ENCODE measurements at regions not wholly inside any gene's neighbourhood (a gene's known extent, or its start where the extent isn't known, plus 50 kb on each side); places are given as distances from the start of the nearest gene placed in this dataset.
"Not testable (repeated sequence)": the region's sequence is repeated elsewhere in the genome, so short reads cannot be mapped to it uniquely, and the experiment has no call there.

DNA sequence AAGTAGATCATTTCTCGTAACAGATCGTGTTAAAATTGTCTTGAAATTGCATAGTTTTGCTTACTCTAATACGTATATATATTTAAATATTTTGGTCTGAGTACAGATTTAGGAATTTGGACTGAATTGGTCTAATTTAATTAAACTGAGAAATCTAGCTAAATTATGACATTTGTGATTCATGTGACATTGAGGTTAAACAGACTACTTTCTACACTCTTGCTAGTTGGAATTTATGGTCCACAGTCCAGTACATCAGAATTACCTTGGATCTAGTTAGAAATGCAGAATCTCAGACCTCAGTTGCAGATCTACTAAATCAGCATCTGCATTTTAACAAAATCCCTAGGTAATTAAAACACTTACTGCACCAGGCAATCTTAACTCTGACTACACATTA lies 609.7 kb upstream of the GOLIM4 start:
- POLR2A ChIA-PET: no interaction called here
- peaks cover 2% of the 10 kb centered on the region for H3K9me3 Mint-ChIP-seq
- no peak overlapping the region for H3K4me3 Mint-ChIP-seq
- DNase-seq: no peak
- H3K4me1 Mint-ChIP-seq (ENCODE audit: low read depth): no peaks in the 10 kb centered on the region
- CTCF ChIA-PET: no interaction called here
- H3K27me3 Mint-ChIP-seq: no peaks in the 10 kb centered on the region
- intact Hi-C loops (cut with micrococcal nuclease): no loop called here
- no peak overlapping the region for H3K27ac Mint-ChIP-seq
- H3K36me3 Mint-ChIP-seq: no peaks in the 10 kb centered on the region

DNA sequence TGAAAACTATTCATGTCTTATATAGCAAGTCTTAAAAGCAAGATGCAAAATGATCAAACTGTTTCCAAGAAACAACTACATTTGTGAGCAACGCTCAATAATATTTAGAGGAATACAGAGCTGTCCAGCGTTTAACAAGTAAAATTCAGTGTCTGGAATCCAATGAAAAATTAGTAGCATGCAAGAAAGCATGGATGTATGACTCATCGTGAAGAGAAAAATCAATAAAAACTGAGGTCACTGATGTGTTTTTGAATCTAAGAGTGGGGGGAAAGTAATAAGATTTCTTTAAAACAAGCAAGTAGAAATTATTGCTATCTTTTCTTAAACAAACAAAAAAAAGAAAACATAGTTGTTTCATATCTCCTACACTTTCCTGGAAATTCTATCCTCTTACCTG lies 600.3 kb upstream of the GOLIM4 start:
- intact Hi-C loops (cut with micrococcal nuclease): no loop called here
- no peak overlapping the region for H3K4me3 Mint-ChIP-seq
- H3K9me3 Mint-ChIP-seq: peaks cover 7% of the 10 kb centered on the region
- no peaks in the 10 kb centered on the region for H3K27me3 Mint-ChIP-seq
- CTCF ChIA-PET: no interaction called here
- H3K27ac Mint-ChIP-seq: no peak overlapping the region
- H3K4me1 Mint-ChIP-seq (ENCODE audit: low read depth): no peaks in the 10 kb centered on the region
- no peak for DNase-seq
- POLR2A ChIA-PET: no interaction called here
- H3K36me3 Mint-ChIP-seq: no peaks in the 10 kb centered on the region

DNA sequence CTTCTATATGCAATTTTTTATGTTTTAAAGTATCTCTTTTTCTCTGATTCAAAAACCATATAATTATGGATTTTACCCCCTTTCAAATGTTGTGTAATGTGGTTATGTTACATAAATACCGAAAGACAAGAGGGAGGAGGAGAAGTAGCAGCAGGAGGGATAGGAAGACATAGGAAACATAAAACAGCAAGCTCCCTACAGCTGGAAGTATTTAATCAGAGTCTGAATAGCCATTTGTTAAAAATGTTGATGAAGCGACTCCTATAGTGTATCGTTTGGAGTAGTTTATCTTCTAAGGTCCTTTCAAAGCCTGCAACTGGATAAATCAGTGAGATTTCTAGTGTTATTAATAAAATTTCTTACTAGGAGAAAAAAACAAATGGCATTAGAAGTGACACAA lies 598.1 kb upstream of the GOLIM4 start:
- CTCF ChIA-PET: no interaction called here
- no peak for DNase-seq
- Mint-ChIP-seq H3K4me1 (ENCODE audit: low read depth) (no peaks in the 10 kb centered on the region), H3K27ac (no peak overlapping the region), H3K36me3 (no peaks in the 10 kb centered on the region), H3K4me3 (no peak overlapping the region), H3K9me3 (peaks cover 7% of the 10 kb centered on the region), H3K27me3 (no peaks in the 10 kb centered on the region)
- POLR2A ChIA-PET: no interaction called here
- intact Hi-C loops (cut with micrococcal nuclease): no loop called here

DNA sequence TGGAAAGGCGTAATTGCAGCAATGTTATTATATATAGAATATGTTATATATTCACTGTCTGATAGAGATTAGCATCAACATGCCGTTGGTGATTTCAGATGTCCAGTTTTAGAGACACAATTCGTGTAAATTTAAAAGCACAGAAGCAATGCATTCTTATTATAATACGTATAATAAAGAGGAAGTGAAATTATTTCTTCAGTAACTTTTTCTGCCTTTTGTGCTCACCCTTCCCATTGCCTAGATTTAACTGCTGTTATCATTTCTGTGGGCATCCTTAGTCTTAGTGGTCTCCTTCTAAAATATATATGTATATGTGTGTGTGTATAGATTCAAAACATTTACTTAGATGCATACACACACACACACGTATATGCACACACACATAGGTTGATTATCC lies 592.5 kb upstream of the GOLIM4 start:
- Mint-ChIP-seq H3K27me3 (no peaks in the 10 kb centered on the region), H3K9me3 (peaks cover 2% of the 10 kb centered on the region), H3K4me1 (ENCODE audit: low read depth) (no peaks in the 10 kb centered on the region), H3K4me3 (no peak overlapping the region), H3K36me3 (no peaks in the 10 kb centered on the region), H3K27ac (no peak overlapping the region)
- intact Hi-C loops (cut with micrococcal nuclease): no loop called here
- no peak for DNase-seq
- ChIA-PET CTCF (no interaction called here), POLR2A (no interaction called here)

DNA sequence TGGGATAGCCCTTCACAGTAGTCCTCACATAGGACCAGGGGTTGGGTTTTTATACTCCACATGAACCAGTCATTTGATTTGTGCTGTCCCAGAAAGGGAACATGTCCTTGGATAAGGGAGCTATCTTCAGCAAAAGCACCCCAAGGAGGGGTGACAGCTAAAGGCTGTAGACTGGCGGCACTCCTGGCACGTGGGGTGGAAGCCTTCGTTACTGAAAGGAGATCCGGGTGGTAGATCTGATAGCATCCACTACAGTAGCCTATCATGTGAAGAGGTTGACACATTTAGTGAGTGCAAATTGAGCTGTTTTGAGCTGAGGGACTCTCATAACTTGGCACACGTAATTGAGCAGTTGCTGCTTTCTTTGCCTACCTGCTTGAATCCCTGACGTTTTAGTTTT lies 588.8 kb upstream of the GOLIM4 start:
- H3K4me1 Mint-ChIP-seq (ENCODE audit: low read depth): no peaks in the 10 kb centered on the region
- ChIA-PET POLR2A (no interaction called here), CTCF (no interaction called here)
- H3K4me3 Mint-ChIP-seq: no peak overlapping the region
- no peak for DNase-seq
- H3K36me3 Mint-ChIP-seq: no peaks in the 10 kb centered on the region
- H3K27ac Mint-ChIP-seq: no peak overlapping the region
- peaks cover 2% of the 10 kb centered on the region for H3K9me3 Mint-ChIP-seq
- no peaks in the 10 kb centered on the region for H3K27me3 Mint-ChIP-seq
- intact Hi-C loops (cut with micrococcal nuclease): no loop called here

DNA sequence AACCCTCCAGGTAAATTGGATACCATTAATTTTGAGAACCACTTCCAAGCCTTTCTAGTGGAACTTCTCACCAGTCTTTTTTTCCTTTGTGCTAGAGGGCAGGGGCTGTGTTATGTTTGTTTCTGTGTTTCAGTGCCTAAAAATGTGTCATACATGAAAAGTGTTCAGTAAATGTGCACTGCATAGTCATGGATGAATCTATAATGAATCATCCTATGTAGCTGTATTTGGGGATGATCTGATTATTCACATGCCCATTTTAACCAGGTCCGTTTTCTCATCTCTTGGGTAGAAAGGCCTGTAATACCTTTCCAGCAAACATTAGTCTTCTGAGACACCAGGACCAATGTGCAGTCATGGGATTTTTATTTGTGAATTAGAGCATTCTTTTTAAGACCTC lies 583.0 kb upstream of the GOLIM4 start:
- no peaks in the 10 kb centered on the region for H3K4me1 Mint-ChIP-seq (ENCODE audit: low read depth)
- ChIA-PET CTCF (no interaction called here), POLR2A (no interaction called here)
- intact Hi-C loops (cut with micrococcal nuclease): no loop called here
- DNase-seq: no peak
- H3K9me3 Mint-ChIP-seq: no peaks in the 10 kb centered on the region
- no peak overlapping the region for H3K27ac Mint-ChIP-seq
- no peaks in the 10 kb centered on the region for H3K36me3 Mint-ChIP-seq
- H3K27me3 Mint-ChIP-seq: no peaks in the 10 kb centered on the region
- no peak overlapping the region for H3K4me3 Mint-ChIP-seq

DNA sequence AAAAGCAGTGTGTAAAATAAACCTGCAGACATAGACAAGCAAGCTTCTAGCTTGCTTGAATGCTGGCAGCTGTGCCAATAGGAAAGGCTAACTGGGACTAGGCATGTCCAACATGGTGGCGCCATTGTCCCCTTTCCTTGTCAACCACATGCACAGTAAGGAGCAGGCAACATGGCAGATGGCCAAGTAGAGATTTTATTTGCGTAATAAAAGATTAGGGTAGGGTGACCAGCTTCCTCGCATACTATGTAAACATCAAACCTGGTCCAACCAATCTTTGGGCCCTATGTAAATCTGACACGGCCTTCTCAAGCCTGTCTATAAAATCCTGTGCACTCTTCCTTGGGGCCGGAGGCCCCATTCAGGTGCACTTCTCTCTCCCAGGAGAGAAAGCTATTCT lies 575.4 kb upstream of the GOLIM4 start:
- Mint-ChIP-seq H3K4me1 (ENCODE audit: low read depth) (no peaks in the 10 kb centered on the region), H3K27me3 (no peaks in the 10 kb centered on the region), H3K27ac (no peak overlapping the region), H3K36me3 (no peaks in the 10 kb centered on the region), H3K9me3 (no peaks in the 10 kb centered on the region), H3K4me3 (no peak overlapping the region)
- ChIA-PET CTCF (no interaction called here), POLR2A (no interaction called here)
- intact Hi-C loops (cut with micrococcal nuclease): no loop called here
- no peak for DNase-seq

DNA sequence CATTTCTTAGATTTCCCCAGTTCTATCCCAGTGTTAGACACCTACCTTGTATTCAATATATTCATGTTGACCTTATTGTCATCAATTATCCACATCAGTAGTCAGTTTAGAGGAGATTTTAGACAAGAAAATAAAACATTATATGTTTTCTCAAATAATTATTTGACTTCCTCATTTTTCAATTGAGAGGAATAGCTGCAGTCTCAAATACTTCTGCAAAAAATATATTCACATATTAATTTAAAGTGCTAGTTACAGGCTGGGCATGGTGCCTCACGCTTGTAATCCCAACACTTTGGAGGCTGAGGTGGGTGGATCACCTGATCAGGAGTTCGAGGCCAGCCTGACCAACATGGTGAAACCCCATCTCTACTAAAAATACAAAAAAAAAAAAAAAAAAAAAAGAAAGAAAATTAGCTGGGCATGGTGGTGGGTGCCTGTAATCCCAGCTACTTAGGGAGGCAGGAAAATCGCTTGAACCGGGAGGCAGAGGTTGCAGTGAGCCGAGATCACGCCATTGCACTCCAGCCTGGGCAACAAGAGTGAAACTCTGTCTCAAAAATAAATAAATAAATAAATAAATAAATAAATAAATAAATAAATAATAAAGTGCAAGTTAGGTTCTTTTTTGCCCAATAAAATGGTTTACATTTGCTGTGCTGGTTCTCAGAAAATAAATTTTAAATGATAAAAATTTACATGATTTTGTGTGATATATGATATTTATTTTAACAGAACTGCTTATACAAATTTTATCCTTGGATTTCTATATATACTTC lies 565.3 kb upstream of the GOLIM4 start:
- H3K36me3 Mint-ChIP-seq; CTCF ChIA-PET; intact Hi-C loops (cut with micrococcal nuclease); POLR2A ChIA-PET; H3K27ac Mint-ChIP-seq; H3K4me3 Mint-ChIP-seq; H3K27me3 Mint-ChIP-seq; H3K4me1 Mint-ChIP-seq (ENCODE audit: low read depth); DNase-seq: not testable (repeated sequence)
- H3K9me3 Mint-ChIP-seq: peaks cover 12% of the 10 kb centered on the region

DNA sequence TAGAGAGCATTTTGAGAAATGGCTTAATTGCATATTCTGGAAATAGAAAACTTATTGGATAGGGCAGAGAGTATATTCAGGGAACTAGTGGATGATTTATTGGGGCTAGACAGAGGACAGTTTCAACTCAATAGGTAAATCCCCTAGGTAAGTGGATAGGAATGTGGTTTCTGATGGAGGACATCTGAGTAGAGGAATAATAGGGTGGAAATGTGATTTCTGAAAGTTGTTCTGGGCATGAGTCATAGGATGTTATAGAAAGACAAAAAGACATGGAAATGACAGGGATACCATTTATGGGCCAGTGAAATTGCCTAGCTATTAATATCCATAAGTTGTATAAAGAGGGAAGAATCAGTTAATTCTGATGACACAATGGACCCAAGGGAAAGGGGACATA lies 563.3 kb upstream of the GOLIM4 start:
- Mint-ChIP-seq H3K4me3 (no peak overlapping the region), H3K9me3 (peaks cover 12% of the 10 kb centered on the region), H3K27ac (no peak overlapping the region), H3K36me3 (no peaks in the 10 kb centered on the region), H3K4me1 (ENCODE audit: low read depth) (no peaks in the 10 kb centered on the region), H3K27me3 (no peaks in the 10 kb centered on the region)
- intact Hi-C loops (cut with micrococcal nuclease): no loop called here
- POLR2A ChIA-PET: no interaction called here
- CTCF ChIA-PET: no interaction called here
- DNase-seq: no peak

DNA sequence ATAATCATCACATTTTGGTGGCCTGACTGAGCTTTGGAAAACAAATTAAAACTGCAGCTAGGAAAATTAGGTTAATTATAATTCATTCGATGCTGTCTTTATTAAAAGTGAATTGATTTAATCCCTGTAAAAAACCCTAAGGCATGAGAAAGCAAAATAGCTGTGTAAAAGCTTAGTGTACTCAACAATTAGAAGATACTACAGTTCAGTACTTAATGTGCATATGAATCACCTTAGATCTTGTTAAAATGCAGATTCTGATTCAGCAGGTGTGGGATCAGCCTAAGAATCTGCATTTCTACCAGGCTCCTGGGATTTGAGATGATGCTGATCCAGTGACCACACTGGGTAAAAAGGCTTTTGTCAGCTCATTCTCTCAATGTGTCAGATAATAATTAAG lies 559.9 kb upstream of the GOLIM4 start:
- intact Hi-C loops (cut with micrococcal nuclease): no loop called here
- no peaks in the 10 kb centered on the region for H3K4me1 Mint-ChIP-seq (ENCODE audit: low read depth)
- no peak for DNase-seq
- H3K27me3 Mint-ChIP-seq: no peaks in the 10 kb centered on the region
- H3K27ac Mint-ChIP-seq: no peak overlapping the region
- H3K4me3 Mint-ChIP-seq: no peak overlapping the region
- peaks cover 10% of the 10 kb centered on the region for H3K9me3 Mint-ChIP-seq
- H3K36me3 Mint-ChIP-seq: no peaks in the 10 kb centered on the region
- CTCF ChIA-PET: no interaction called here
- POLR2A ChIA-PET: no interaction called here

DNA sequence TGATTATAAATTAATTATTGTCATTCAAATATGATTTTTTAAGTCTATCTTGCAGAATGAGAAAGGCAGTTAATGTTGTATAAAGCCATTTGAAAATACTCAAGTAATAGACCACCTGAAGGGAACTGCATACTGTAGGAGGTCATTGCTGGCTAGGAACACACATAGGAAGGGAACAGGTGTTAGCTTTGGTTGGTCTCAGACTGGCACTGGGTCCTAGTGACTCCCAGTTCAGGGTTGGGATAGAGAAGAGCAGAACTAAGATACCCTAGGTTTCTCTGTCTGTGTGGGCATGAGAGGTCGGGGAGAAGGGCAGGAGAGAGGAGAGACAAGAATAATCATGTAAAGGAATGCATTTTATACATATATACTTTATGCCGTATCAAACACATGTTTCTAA lies 559.0 kb upstream of the GOLIM4 start:
- DNase-seq: no peak
- intact Hi-C loops (cut with micrococcal nuclease): no loop called here
- peaks cover 7% of the 10 kb centered on the region for H3K9me3 Mint-ChIP-seq
- no peak overlapping the region for H3K4me3 Mint-ChIP-seq
- no peaks in the 10 kb centered on the region for H3K27me3 Mint-ChIP-seq
- CTCF ChIA-PET: no interaction called here
- H3K4me1 Mint-ChIP-seq (ENCODE audit: low read depth): no peaks in the 10 kb centered on the region
- no peaks in the 10 kb centered on the region for H3K36me3 Mint-ChIP-seq
- H3K27ac Mint-ChIP-seq: no peak overlapping the region
- POLR2A ChIA-PET: no interaction called here

DNA sequence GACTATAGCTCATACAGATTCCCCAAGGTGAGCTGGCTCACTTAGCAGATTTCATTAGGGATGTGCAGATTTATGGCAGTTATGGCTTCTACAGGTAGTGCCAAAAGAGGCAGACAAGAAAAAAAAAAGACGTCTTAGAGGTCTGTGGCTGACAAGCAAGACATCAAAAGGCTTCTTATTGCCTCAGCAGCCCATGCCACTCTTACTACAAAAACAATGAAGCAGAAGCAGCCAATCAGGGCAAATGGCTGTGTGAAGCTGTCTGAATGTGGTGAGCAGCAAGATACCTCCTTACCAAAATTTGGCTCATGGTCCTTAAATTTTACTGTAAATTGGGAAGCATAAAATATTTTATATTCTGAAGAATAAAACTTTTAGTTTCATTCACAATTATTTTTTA lies 557.5 kb upstream of the GOLIM4 start:
- CTCF ChIA-PET: no interaction called here
- intact Hi-C loops (cut with micrococcal nuclease): no loop called here
- no peak for DNase-seq

DNA sequence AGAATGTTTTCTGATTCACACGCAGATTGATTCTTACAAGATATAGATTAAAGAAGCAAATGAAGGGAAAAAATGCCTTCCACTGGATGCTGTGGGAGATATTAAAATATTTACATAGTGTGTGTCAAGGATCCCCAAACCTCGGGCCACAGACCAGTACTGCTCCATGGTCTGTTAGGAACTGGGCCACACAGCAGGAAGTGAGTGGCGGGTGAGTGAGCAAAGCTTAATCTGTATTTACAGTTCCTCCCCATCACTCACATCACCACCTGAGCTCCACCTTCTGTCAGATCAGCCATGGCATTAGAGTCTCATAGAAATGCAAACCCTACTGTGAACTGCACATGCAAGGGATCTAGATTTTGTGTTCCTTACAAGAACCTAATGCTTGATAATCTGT lies 552.6 kb upstream of the GOLIM4 start:
- no peaks in the 10 kb centered on the region for H3K9me3 Mint-ChIP-seq
- H3K36me3 Mint-ChIP-seq: no peaks in the 10 kb centered on the region
- intact Hi-C loops (cut with micrococcal nuclease): no loop called here
- CTCF ChIA-PET: no interaction called here
- H3K4me1 Mint-ChIP-seq (ENCODE audit: low read depth): no peaks in the 10 kb centered on the region
- no peaks in the 10 kb centered on the region for H3K27me3 Mint-ChIP-seq
- POLR2A ChIA-PET: no interaction called here
- no peak for DNase-seq
- H3K4me3 Mint-ChIP-seq: no peak overlapping the region
- H3K27ac Mint-ChIP-seq: no peak overlapping the region

More for the DNA sequence above, 557.5 kb upstream of the GOLIM4 start:
- Mint-ChIP-seq H3K27me3 (no peaks in the 10 kb centered on the region), H3K4me3 (no peak overlapping the region), H3K27ac (no peak overlapping the region), H3K9me3 (peaks cover 1% of the 10 kb centered on the region), H3K4me1 (ENCODE audit: low read depth) (no peaks in the 10 kb centered on the region), H3K36me3 (no peaks in the 10 kb centered on the region)
- POLR2A ChIA-PET: no interaction called here

DNA sequence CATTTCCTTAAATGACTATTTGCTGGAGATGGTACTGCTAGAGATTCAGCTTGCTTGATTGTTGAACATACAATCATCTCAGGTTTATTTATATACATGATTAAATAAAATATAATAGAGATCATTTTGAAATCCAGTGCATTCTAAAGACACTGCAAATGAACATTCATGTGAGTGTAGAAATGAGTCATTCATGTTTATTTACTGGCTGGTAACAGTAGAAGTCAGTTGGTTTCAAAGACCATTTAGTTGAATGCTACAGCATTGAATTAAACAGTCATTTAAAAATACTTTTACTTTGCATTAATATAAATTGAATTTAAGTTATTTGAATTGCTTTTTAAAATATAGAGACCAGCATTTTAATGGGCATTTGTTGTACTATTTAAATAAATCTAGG lies 551.9 kb upstream of the GOLIM4 start:
- Mint-ChIP-seq H3K27ac (no peak overlapping the region), H3K36me3 (no peaks in the 10 kb centered on the region), H3K4me1 (ENCODE audit: low read depth) (no peaks in the 10 kb centered on the region), H3K27me3 (no peaks in the 10 kb centered on the region), H3K4me3 (no peak overlapping the region), H3K9me3 (peaks cover 2% of the 10 kb centered on the region)
- DNase-seq: no peak
- intact Hi-C loops (cut with micrococcal nuclease): no loop called here
- ChIA-PET POLR2A (no interaction called here), CTCF (no interaction called here)

All from activated CD4-positive, alpha-beta memory T cell treated with anti-CD3 and anti-CD28 coated beads for 36 hours (primary cell).